ENCODE measurements at regions not wholly inside any gene's neighbourhood (a gene's known extent, or its start where the extent isn't known, plus 50 kb on each side); places are given as distances from the start of the nearest gene placed in this dataset.

DNA sequence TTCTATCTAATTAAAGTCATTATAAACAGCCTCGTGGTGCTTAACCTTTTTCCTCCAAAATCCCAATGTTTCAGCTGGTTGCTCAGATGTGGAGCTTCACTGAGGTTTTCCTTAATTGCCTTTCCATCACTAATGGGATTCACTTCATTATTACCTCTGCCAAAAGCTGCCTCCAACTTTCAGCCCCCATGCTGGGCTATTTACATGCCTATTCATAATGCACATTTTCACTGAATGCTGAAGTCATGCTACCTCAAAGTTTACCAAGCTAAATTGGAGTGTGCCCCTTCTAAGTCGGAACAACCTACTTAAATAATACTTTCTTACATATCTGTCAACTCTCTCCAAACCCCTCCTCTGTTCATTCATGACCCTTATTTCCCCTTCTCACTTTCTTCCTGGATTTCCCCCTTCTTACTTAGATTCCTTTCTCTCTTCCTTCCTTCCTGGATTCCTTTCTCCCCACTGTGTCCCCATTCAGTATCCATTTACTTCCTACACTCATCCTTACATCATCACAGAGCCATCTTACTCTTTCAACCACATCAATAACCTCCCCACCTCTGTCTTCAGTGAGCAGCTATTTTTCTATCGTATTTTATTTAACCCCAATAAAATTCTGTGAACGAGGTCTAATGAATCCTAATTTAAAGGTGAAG lies 887.3 kb upstream of the TENM4 start:
- Histone ChIP-seq H3K36me3 (ENCODE audit: control insufficient read depth, insufficient read depth, low read length) (no peaks in the 10 kb centered on the region), H3K4me3 (ENCODE audit: insufficient read depth, low read depth, low read length) (no peak overlapping the region), H4K91ac (ENCODE audit: insufficient read depth, low read depth, low read length) (no peak overlapping the region), H2BK5ac (ENCODE audit: low read depth, low read length, poor library complexity, severe bottlenecking) (no peak overlapping the region), H3K14ac (replicated peaks; ENCODE audit: low read depth, low read length) (no peak overlapping the region), H3K9me1 (ENCODE audit: insufficient read depth, low read length) (no peaks in the 10 kb centered on the region), H4K20me1 (ENCODE audit: insufficient read depth, low read length) (no peaks in the 10 kb centered on the region), H4K8ac (ENCODE audit: low read depth in 2 of 2, low read length in 2 of 2) (no peak overlapping the region), H3K18ac (ENCODE audit: low read depth, low read length) (no peak overlapping the region), H3K9ac (ENCODE audit: low read depth, low read length) (no peak overlapping the region), H3K56ac (ENCODE audit: extremely low read depth, insufficient read depth, low read length) (no peak overlapping the region), H3K4me1 (ENCODE audit: control insufficient read depth, insufficient read depth, low read length) (no peaks in the 10 kb centered on the region), H2AK9ac (replicated peaks; ENCODE audit: low read depth, low read length, poor library complexity) (no peak overlapping the region), H2BK20ac (ENCODE audit: low read depth, low read length) (no peak overlapping the region), H3K79me1 (ENCODE audit: low read depth in 1 of 2, low read length in 2 of 2) (no peaks in the 10 kb centered on the region), H3K9me3 (ENCODE audit: control insufficient read depth, insufficient read depth, low read length) (no peaks in the 10 kb centered on the region), H3K27ac (ENCODE audit: insufficient read depth, low read length) (no peak overlapping the region), H2BK120ac (ENCODE audit: low read depth, low read length) (no peak overlapping the region), H3K23ac (ENCODE audit: low read depth, low read length) (no peak overlapping the region), H4K5ac (ENCODE audit: low read depth, low read length) (no peak overlapping the region), H2AFZ (replicated peaks; ENCODE audit: low read length, poor library complexity) (no peak overlapping the region), H3K4ac (ENCODE audit: low read depth, low read length) (no peak overlapping the region), H2AK5ac (ENCODE audit: low read depth, low read length) (no peak overlapping the region), H3K4me2 (ENCODE audit: low read depth, low read length) (no peak overlapping the region), H2BK15ac (ENCODE audit: low read depth, low read length) (no peak overlapping the region), H3K27me3 (ENCODE audit: control insufficient read depth, insufficient read depth, low read length) (no peaks in the 10 kb centered on the region)
- ChIA-PET CTCF (no interaction called here), POLR2A (ENCODE audit: unreplicated experiment) (no interaction called here)
- 55 to 100% methylated on average over 1 of the region's 4 CpGs for WGBS, 2 experiments (ENCODE audit: extremely low coverage in 2 of 2, insufficient read length in 1 of 2)
- ATAC-seq (ENCODE audit: low read depth), result no peak
- in situ Hi-C loops (cut with MboI; ENCODE audit: low sequenced_read_pairs) (no loop called here), intact Hi-C loops (cut with micrococcal nuclease) (no loop called here), dilution Hi-C loops (cut with HindIII; ENCODE audit: low sequenced_read_pairs, unreplicated experiment) (no loop called here)
- no peak for TF ChIP-seq RFX5 (IDR thresholded peaks at IDR 0.05; ENCODE audit: low read depth, low read length)
- no peak for TF ChIP-seq MXI1 (IDR thresholded peaks at IDR 0.05; ENCODE audit: borderline replicate concordance, low read depth, low read length)
- no peak for TF ChIP-seq NFE2L2 (IDR thresholded peaks at IDR 0.05; ENCODE audit: low read depth, low read length)
- TF ChIP-seq, protein P1, sequence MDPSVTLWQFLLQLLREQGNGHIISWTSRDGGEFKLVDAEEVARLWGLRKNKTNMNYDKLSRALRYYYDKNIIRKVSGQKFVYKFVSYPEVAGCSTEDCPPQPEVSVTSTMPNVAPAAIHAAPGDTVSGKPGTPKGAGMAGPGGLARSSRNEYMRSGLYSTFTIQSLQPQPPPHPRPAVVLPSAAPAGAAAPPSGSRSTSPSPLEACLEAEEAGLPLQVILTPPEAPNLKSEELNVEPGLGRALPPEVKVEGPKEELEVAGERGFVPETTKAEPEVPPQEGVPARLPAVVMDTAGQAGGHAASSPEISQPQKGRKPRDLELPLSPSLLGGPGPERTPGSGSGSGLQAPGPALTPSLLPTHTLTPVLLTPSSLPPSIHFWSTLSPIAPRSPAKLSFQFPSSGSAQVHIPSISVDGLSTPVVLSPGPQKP (IDR thresholded peaks at IDR 0.05; ENCODE audit: borderline replicate concordance, low read depth, low read length), result no peak
- TF ChIP-seq MAZ (IDR thresholded peaks at IDR 0.05; ENCODE audit: borderline replicate concordance, low read depth, low read length), result no peak
- TF ChIP-seq SMC3 (IDR thresholded peaks at IDR 0.05; ENCODE audit: low read depth, low read length), result no peak
- TF ChIP-seq RAD21 (IDR thresholded peaks at IDR 0.05; ENCODE audit: low read length), result no peak
- TF ChIP-seq, protein P2, sequence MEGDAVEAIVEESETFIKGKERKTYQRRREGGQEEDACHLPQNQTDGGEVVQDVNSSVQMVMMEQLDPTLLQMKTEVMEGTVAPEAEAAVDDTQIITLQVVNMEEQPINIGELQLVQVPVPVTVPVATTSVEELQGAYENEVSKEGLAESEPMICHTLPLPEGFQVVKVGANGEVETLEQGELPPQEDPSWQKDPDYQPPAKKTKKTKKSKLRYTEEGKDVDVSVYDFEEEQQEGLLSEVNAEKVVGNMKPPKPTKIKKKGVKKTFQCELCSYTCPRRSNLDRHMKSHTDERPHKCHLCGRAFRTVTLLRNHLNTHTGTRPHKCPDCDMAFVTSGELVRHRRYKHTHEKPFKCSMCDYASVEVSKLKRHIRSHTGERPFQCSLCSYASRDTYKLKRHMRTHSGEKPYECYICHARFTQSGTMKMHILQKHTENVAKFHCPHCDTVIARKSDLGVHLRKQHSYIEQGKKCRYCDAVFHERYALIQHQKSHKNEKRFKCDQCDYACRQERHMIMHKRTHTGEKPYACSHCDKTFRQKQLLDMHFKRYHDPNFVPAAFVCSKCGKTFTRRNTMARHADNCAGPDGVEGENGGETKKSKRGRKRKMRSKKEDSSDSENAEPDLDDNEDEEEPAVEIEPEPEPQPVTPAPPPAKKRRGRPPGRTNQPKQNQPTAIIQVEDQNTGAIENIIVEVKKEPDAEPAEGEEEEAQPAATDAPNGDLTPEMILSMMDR (conservative IDR thresholded peaks at IDR 0.05; ENCODE audit: low read depth, low read length), result no peak
- no peak for TF ChIP-seq CHD1 (IDR thresholded peaks at IDR 0.05; ENCODE audit: low read depth, low read length)
- TF ChIP-seq CEBPB (IDR thresholded peaks at IDR 0.05; ENCODE audit: low read depth, low read length), result no peak
- TF ChIP-seq, protein P3, sequence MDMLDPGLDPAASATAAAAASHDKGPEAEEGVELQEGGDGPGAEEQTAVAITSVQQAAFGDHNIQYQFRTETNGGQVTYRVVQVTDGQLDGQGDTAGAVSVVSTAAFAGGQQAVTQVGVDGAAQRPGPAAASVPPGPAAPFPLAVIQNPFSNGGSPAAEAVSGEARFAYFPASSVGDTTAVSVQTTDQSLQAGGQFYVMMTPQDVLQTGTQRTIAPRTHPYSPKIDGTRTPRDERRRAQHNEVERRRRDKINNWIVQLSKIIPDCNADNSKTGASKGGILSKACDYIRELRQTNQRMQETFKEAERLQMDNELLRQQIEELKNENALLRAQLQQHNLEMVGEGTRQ (IDR thresholded peaks at IDR 0.05; ENCODE audit: low read depth, low read length), result no peak
- TF ChIP-seq POLR2A (IDR thresholded peaks at IDR 0.05; ENCODE audit: low read depth, low read length), result no peak
- no peak for TF ChIP-seq BHLHE40 (IDR thresholded peaks at IDR 0.05; ENCODE audit: low read depth, low read length)
- BruUV-seq (replicated peaks), result no TSS peak
- no peak for DNase-seq
